Stimulated activated CD4-positive, alpha-beta T cell treated with anti-CD3 and anti-CD28 coated beads, Interleukin-2, amount 100 ng/mL, for 48 hours (primary cell): ENCODE measurements at regions not wholly inside any gene's neighbourhood (a gene's known extent, or its start where the extent isn't known, plus 50 kb on each side); places are given as distances from the start of the nearest gene placed in this dataset.
"Not testable (repeated sequence)": the region's sequence is repeated elsewhere in the genome, so short reads cannot be mapped to it uniquely, and the experiment has no call there.

Experiments used
- DNase-seq, 2 donors: peaks; one replicate each; pipeline ENCODE4 v3.0.0-alpha.2; 2020

DNA sequence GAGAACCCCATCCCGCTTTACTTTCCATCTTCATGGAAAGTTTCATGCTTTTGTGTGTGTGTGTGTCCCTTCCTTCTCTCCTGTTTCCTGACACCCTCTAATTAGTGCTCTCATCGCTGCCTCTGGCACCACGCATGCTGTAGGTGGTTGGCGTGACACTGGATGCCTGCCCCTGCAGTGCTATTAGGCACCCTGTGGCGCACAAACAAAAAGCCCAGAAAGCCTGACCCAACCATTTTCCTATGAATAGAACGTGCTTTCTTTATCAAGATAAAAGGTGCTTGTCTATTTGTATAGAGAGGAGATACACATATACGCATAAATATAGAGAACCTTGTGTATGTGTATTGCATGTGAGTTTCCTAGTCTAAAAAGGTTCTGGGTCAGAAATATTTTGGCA lies 120.8 kb upstream of the CDCA7L start:
- DNase-seq: no peak

DNA sequence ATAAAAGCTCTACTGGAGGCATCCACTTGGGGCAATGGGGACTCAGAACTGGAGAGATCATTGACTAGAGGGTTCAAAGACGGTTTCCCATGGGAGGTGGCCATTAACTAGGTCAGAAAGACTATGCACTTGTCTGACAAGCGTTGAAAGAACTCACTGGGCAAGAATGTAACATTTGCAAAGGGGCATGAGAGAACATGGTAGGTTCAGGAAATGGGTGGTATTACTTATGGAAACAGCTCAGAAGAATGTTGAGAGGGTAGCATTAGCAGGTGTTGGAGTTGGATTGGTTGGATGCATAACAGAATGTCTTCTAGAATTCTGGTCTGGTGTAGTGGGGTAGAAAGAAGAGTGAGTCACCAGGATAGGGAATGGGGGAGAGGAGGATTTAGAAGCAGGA lies 119.1 kb upstream of the CDCA7L start:
- DNase-seq: no peak

DNA sequence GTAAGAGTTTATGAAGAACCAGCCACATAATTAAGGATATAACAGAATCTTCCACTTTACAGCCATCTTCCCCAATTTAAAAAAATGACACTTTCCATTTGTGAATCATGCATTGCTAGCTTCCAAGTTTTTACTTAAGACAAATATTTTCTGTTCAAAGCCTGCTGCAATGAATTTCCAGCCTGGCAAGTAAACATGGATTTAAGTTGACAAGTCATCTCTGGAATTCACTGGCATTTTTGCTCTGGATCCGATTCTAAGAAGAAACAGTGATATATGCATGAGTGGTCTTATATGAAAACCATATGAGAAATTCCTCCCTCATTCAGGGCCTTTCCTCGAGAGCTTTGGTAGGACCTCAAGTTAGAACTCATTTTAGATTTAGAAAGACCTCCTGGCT lies 116.1 kb upstream of the CDCA7L start:
- DNase-seq: no peak

DNA sequence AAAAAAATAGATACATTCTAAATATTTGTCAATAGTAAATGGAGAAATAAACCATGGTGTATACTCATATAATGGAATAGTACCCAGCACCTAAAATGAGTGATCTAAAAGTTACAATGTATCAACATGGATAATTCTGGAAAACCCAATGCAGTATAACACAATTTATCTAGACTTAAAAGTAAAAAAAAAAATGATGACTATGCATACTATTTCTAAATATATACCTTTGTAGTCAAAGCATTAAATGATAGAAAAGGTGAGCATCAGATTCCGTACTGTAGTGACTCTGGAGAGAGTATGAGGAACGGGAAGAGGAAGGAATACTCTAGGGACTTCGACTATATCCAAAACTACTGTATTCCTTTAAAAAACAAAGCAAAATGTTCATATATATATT lies 115.2 kb upstream of the CDCA7L start:
- DNase-seq: no peak

DNA sequence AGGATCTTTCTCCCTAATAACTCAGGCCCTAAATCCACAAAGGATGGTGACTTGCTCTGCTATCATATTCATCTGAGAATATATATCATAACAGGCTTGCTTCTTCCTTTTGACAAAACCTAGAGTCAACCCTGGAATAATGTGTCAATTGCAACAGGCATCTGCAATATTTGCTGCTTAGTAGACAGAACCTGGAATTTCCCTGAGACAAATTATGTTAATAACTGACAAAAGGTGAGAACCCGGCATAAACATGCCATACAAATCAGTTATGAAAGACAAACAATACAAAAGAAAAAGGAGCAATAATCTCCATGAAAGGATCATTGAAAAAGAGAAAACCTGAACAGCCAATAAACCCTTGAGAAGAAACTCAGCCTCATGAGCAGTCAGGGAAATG lies 114.5 kb upstream of the CDCA7L start:
- DNase-seq: no peak

DNA sequence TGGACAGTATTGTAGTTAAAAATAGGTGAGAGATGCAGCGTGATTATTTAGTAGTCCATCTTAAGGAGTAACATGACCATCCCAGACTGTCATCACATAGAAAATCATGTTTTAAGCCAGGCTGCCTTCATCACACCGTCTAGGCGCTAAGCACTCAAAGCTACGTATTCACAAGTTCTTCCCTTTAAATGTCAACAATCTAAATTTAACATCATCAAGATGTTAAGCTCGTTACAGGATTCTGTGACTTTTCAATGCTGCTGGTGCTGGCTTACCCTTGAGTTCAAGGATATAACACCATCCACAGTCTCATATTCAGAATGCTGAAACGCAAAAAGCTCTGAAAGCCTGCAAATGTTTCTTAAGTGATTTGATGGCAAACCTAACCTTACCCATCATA lies 109.5 kb upstream of the CDCA7L start:
- no peak for DNase-seq

DNA sequence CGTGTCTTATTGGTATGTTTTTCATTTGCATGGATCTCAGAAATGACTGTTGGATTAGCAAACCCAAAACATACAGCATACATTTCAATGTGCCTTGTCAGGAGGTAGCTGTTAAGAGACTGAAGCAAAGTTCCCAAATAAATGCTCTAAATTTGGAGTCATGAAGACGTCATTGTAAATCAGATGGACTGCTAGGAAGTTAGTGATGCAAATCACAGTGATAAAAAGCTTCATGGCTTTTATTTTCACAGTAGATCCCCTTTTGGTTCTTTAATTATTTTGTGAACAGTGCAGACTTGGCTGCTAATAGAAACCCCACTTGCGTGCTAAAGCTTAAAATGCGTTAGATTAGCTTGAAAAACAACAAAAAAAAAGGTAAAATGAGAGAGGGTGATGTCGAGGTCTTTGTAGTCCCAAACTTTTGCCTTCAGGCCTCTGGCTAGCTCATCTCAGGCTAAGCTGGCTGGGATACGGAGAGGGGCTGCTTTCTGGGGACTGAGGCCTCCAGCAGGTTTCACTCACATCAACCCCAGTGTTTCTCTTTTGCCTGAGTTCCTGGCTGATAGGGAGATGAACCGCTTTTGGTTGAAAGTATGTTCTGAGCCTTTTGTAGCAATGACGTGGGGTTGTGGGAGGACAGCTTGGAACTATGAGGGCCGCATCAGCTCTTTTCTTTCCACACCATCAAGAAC lies 107.1 kb upstream of the CDCA7L start:
- DNase-seq: no peak

DNA sequence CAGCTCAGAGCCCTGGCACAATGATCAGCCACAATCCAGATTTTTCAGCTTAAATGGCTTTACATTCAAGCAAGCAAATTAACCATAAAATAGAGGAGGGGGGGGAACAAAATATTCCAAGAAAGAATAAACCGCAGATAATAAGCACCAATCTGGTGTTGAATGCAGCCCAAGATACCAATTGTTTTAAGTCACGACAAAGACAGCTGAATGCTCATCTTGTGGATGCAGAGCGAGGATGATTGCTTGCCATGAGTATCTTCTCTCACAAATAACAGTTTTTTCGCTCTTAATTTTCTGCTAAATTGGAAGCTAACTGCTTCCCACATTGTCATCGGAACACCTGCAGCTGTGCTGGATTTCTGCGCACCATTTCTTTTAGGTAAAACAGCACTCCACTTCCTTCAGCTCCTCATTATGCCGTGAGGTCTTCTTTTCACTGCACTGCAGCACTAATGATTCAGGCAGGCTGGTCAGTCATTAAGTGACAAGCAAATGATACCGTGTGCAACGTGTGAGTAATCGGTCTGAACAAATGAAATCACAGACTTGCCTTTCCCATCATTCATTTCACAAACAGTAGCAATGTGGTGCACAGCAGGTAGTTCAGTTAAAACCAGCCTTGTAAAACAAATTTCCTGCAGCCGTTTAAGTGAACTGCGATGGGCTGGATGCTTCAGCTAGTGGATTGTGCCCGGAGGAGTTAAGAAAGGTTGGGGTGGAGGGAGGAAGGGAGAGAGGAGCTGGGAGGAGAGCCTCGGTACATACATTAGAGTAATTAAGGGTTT lies 106.4 kb upstream of the CDCA7L start:
- DNase-seq: no peak

DNA sequence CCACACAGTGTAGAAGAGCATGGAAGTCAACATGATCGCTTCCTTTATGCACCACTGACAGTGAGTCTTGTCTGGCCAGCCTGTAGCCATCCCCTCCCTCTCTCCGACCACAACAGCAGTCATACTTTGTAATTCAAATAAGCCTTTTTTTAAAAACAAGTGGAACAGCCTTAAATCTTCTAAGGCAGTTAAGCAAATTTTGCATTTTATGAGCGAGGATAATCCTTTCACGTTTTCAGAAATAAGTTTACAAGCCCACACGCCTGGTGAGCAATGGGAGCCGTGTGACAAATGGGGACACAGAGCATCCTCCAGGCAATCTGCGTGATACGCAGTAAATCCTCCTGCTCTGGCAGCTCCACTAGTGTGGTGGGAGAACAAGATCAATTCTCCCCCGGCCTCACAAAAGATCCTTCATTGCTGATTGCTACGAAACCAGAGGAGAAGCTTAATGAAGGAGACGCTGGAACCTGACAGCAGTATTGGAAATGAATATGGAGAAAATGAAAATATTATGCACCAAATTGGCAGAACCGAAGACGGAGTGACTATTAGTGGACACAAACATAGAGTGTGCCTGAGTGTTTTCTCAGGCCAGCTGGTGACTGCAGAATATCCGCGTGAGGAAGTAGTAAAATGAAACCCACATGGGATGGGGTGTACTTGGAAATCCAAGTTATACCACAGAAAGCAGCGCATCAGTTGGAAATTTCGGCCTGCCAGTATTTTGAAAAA lies 104.2 kb upstream of the CDCA7L start:
- no peak for DNase-seq

DNA sequence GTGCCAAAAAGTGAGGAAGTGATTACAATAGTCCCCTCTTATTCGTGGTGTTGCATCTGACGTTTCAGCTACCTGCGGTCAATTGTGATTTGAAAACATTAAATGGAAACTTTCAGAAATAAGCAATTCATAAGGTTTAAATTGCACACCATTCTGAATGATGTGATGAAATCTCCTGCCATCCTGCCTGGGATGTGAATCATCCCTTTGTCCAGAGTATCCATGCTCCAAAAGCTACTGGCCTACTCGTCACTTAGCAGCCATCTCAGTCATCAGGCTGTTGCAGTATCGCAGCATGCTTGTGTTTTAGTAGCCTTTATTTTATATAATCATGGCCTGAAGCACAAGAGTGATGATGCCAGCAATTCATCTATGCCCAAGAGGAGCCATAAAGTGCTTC lies 97.7 kb upstream of the CDCA7L start:
- DNase-seq: no peak

DNA sequence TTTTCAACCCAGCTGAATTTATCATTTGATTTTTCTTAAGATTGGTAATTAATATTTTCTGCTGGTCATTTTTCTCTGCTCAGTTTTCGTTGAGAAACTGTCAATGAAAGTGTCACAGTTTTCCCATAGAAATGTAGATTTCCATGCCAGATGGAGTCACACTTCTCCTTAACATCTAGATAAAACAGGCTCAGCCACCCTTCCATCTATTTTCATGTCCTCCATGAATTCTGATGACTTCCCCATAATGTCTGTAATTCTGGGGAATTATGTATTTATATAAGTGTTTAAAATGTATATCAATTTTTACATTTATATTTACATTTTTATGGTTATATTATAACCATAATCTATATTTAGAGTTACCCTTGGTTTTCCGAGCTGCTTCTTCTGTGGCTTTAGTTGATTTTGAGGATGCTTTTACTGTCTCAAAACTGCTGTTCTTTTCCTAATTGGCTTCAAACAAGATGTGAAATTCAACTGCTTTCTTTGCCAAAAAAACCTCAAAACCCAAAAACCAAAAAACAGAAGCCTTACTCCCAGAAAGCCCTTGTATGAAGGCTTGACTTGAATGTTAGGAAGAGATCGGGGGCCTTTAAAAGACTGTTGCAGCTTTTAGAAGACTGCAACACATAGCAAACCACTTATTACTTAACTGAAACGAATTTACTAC lies 95.4 kb upstream of the CDCA7L start:
- no peak for DNase-seq

DNA sequence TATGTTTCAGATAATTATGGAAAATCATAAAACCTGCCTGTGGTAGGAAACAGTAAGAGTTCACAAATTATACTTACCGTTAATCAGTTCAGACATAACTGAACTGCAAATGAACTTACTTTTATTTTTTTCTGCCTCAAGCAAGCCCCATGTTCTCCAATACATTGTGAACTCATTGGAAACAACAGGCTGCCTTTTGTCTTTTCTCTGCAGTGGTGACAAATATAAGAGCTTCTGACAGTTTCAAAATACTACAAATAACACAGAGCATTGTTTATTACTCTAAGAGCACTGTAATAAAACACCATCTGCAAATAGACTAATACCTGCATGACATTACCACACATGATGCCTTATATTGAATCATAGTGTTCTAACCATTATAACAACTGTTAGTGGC lies 94.0 kb upstream of the CDCA7L start:
- no peak for DNase-seq

DNA sequence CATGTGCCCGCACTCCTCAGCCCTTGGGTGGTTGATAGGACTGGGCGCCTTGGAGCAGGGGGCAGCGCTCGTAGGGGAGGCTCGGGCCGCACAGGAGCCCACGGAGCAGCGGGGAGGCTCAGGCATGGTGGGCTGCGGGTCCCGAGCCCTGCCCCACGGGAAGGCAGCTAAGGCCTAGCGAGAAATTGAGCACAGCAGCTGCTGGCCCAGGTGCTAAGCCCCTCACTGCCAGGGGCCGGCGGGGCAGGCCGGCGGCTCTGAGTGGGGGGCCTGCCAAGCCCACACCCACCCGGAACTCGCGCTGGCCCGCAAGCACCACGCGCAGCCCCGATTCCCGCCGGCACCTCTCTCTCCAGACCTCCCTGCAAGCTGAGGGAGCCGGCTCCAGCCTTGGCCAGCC lies 86.7 kb upstream of the CDCA7L start:
- not testable (repeated sequence) for DNase-seq

DNA sequence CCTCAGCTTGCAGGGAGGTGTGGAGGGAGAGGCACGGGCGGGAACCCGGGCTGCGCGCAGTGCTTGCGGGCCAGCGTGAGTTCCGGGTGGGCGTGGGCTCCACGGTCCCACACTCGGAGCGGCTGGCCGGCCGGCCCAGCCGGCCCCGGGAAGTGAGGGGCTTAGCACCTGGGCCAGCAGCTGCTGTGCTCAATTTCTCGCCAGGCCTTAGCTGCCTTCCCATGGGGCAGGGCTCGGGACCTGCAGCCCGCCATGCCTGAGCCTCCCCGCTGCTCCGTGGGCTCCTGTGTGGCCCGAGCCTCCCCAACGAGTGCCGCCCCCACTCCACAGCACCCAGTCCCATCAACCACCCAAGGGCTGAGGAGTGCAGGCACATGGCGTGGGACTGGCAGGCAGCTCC lies 83.0 kb upstream of the CDCA7L start:
- not testable (repeated sequence) for DNase-seq

DNA sequence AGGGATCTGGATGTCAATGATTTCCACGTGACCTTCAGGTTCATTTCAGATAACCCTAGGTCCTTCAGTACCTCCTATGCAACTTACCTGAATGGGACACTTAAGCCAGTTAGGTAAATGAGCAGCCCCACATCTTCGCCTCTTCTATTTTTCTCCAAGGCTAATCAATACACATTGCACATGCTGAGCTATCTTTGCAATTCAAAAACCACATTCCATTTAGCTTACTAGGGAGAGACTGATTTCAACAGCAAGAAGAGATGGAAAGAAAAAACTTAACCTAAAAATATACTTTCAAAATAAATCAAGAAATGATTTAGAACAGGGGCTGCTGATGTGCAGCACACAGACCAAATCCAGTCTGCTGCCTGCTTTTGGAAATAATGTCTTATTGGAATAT lies 81.8 kb upstream of the CDCA7L start:
- no peak for DNase-seq

DNA sequence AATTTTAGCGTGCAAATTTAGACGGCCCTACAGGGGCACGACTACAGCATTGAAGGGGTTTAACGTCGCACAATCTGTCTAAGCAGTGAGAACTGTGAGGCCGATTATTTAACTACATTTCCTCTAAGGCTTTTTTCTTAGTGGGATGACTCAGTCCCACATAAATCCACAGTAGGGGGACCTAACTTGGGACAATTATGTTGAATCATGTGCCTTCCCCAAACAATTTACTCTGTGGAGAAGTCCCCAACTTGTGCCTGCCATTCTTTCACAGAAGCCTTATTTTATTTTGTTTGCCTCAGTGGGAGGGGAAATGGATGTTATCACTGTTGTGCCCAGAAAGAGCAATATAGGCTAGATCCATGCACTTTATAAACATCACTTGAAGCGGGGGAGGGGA lies 80.3 kb upstream of the CDCA7L start:
- no peak for DNase-seq

DNA sequence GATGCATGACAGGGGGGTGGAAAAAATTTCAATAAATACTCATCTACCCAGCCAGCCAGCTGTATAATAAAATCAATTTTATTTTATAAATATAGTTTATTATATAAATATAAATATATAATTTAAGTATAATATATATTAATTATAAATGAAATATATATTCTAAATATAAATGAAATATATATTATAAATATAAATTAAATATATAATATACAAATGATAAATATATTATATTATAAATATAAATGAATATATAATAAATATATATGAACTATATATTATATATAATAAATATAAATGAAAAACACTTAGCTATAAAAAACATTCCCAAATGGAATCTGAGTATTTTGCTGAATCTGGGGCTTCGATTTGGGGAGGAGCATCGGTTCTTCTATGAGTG lies 79.4 kb upstream of the CDCA7L start:
- no peak for DNase-seq

DNA sequence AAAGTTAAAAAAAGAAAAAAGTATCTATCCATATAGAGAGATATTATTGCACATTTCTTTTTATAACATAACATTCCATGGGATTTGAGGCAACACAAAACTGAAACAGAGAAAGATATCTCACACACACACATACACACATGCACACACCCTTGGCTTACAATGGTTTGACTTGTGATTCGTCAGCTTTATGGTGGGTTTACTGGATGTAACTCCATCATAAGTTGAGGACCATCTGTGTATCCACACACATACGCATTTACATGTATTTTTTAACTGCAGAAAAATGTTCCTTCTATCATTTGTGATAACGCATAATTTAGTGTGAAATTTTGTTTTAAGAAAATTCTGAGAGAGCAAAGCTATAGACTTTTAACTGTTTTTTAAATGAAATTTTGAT lies 74.2 kb upstream of the CDCA7L start:
- no peak for DNase-seq

DNA sequence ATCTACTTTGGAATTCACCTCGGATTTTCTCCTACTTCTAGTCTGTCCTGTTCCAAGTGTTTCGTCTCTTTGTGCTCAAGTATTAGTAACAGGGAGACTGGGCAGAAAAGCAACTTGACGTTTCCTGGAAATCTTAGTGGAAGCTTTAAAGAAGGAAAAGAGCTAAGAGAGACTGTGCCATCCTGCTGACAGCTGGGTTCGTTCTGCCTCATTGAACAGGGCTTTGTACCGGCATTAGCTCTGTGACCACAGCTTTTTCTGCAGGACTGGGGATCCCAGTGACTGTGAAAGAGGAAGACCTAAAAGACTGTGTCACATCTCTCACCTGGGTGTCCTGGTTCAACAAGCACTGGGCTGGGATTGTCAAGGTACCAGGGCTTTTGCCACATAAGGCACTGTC lies 70.8 kb upstream of the CDCA7L start:
- DNase-seq: no peak

DNA sequence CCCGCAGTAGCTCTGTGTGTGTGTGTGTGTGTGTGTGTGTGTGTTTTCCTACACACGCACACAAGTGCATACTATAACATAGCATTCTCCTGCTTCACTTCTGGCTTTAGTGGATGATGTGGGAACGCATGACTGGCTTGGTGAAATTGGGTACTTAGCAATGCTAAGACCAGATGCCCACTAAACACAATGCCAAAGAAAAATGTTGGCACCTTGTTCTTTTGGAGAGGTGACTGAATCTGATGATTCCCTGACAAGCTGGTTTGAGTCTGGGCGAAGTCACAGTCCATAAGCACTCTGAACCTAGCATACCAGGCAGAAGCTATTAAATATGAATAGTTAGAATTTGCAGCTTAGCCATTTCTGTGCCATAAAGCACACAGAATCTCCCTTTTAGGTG lies 68.0 kb upstream of the CDCA7L start:
- no peak for DNase-seq

DNA sequence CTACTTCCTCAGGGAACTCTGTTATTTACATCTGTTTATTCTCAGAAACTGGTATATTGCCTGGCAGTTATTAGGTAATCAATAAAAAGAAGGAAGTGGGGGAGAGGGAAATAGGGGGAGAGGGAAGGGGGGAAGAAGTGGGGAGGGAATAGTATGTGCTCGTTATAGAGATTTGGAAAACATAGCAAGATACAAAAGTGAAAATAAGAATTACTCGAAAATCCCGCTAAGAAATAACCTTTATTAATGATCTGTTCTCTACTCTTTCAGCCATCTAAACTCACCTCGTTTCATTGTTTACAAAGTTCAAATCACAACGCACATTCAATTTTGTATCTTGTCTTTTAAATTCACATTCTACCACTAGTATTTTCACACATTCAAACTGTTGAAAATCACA lies 63.0 kb upstream of the CDCA7L start:
- DNase-seq: no peak

DNA sequence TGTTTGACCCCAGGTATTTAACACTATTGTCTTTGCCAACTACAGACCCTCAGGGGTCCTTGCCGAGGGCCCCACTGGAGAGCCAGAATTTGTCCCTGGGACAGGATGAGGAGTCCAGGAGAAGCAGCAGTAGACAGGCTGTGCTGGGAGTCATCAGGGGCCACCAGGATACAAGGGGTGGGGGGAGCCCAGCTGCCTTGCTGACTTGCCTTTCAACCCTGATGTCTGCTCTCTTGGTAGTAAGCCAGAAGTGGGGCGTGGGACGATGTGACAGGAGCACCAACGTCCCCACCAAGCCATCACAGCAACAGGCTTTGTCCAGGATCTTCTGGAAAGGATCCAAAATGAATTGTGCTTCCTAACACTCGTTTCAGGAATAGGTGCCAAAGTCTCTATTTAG lies 62.4 kb upstream of the CDCA7L start:
- DNase-seq: no peak

DNA sequence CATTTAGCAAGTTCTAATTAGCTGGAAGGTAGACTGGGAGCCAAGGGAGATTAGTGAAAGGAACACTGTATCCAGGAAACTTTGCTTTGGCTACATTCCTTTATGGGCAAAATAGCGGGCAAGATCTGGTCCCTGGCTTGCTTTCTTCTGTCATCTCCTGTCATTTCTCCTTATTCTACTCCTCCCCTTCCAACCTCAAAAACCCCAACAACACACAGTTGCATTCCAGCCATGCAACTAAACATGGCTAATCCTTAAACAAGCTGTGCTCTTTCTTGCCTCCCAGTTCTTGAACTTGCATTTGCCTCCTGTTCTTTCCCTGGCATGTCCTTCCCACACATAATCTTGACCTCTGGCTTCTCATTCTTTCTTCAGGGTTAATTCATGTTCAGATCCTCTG lies 59.5 kb upstream of the CDCA7L start:
- DNase-seq: no peak

DNA sequence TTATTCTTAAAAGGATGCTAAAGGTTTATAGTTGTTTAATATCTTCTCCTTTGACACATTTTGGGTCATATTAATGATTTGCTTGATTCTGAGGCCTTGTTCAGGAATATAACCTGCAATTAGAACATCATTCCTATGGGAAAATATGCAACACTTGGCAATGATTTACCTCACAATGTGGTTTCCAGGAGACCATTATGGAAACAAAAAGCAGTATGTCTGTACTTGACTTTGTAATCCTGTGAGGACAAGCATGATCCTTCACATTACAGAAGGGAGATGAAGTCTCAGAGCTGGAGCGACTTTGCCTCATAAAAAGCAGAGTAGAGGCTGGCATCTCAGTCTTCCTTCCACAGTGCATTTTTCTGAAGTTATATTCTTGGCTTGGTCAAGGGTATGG lies 57.0 kb upstream of the CDCA7L start:
- no peak for DNase-seq
